ENCODE measurements at regions not wholly inside any gene's neighbourhood (a gene's known extent, or its start where the extent isn't known, plus 50 kb on each side); places are given as distances from the start of the nearest gene placed in this dataset.

DNA sequence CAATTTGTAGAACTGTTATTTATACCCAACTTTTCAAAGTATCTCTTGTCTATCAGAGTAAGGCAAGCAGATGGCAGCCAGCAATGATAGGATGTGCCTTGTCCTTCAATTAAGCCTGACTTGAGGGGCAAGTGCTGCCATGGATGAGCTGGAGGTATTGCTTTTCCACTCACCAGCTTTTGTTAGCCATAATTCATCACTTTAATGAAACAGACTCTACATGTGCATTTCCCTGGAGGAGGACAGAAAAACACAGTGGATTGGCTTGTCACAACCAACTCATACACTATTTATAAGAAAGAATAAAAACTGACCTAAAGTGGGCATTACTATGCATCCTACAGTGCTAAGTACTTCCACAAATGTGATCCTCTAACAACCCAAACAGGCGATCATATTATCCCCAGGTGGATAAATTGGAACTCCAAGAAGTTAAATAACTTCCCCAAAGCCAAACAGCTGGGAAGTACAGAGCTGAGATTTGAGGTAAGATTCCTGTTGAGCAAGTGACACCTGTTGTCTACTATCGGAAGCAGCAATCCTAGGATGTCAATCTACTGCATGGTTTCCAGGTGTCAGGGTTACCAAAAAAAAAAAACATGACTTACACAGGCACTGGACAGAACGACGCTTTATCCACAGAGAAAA, 73.9 kb upstream of the NRSN1 start:
- no peak overlapping the region for H3K27ac Mint-ChIP-seq (ENCODE audit: low read depth, unreplicated experiment)
- POLR2A ChIA-PET: no interaction called here

DNA sequence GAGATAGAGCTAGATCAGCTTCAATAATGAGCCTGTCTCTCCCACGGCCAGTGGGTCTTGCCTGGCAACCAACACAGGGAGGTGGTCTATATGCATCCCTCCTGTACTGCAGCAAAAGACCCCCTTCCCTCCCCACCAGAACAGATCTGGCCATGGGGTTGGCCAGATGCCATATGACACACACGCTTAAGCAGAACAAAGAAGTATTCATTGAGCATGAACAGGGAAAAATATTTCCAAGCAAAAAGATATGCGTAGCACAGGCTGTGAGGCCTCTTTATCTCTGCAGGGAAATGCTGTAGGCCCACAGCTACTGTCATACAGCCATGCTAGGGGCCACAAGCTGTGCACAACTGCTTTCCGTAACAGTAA, 73.4 kb upstream of the NRSN1 start:
- no TSS peak for BruUV-seq (replicated peaks)
- H3K9me3 Mint-ChIP-seq (ENCODE audit: unreplicated experiment): no peaks in the 10 kb centered on the region
- ChIA-PET CTCF (no interaction called here), POLR2A (interaction anchor here (1.0 kb wide), 1 partner anchor 8 kb away, joined by 4 read pairs; no protein-coding TSS in a partner anchor)
- H3K4me3 Mint-ChIP-seq (ENCODE audit: unreplicated experiment): no peak overlapping the region
- H3K27ac Mint-ChIP-seq (ENCODE audit: low read depth, unreplicated experiment): no peak overlapping the region
- H3K27me3 Mint-ChIP-seq (ENCODE audit: insufficient read depth, unreplicated experiment): peaks cover 16% of the 10 kb centered on the region
- TF ChIP-seq, protein P1, sequence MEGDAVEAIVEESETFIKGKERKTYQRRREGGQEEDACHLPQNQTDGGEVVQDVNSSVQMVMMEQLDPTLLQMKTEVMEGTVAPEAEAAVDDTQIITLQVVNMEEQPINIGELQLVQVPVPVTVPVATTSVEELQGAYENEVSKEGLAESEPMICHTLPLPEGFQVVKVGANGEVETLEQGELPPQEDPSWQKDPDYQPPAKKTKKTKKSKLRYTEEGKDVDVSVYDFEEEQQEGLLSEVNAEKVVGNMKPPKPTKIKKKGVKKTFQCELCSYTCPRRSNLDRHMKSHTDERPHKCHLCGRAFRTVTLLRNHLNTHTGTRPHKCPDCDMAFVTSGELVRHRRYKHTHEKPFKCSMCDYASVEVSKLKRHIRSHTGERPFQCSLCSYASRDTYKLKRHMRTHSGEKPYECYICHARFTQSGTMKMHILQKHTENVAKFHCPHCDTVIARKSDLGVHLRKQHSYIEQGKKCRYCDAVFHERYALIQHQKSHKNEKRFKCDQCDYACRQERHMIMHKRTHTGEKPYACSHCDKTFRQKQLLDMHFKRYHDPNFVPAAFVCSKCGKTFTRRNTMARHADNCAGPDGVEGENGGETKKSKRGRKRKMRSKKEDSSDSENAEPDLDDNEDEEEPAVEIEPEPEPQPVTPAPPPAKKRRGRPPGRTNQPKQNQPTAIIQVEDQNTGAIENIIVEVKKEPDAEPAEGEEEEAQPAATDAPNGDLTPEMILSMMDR (IDR thresholded peaks at IDR 0.05; ENCODE audit: unreplicated experiment): no peak
- DNase-seq (ENCODE audit: unreplicated experiment): no peak
- no peaks in the 10 kb centered on the region for H3K36me3 Mint-ChIP-seq (ENCODE audit: insufficient read depth, unreplicated experiment)
- H3K4me1 Mint-ChIP-seq (ENCODE audit: insufficient read depth, unreplicated experiment): no peaks in the 10 kb centered on the region
- intact Hi-C loops (cut with micrococcal nuclease): no loop called here

More for the DNA sequence above, 73.9 kb upstream of the NRSN1 start:
- DNase-seq (ENCODE audit: unreplicated experiment): no peak
- Mint-ChIP-seq H3K27me3 (ENCODE audit: insufficient read depth, unreplicated experiment) (peaks cover 16% of the 10 kb centered on the region), H3K4me3 (ENCODE audit: unreplicated experiment) (no peak overlapping the region), H3K4me1 (ENCODE audit: insufficient read depth, unreplicated experiment) (no peaks in the 10 kb centered on the region), H3K36me3 (ENCODE audit: insufficient read depth, unreplicated experiment) (no peaks in the 10 kb centered on the region), H3K9me3 (ENCODE audit: unreplicated experiment) (no peaks in the 10 kb centered on the region)
- TF ChIP-seq, protein P1 (IDR thresholded peaks at IDR 0.05; ENCODE audit: unreplicated experiment): no peak
- intact Hi-C loops (cut with micrococcal nuclease): no loop called here
- CTCF ChIA-PET: no interaction called here
- no TSS peak for BruUV-seq (replicated peaks)

DNA sequence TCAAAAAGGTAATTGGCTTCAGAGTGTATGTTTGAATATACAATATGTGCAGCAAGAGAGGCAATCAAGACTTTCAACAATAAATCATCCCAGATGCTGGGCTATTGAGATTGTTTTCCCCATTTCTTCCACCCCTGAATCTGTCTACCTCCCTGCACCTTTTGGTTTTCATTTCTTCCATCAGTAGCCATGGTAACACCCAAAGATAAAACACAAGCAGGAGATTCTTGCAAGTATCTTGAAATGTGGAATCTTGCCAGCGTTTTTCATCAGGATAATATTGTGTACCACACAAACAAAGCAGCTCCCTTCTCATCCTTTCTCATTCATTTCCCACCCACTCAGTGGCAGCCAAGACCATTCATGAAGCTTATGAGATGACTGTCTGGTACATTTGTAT, 73.0 kb upstream of the NRSN1 start:
- ChIA-PET POLR2A (interaction anchor here (1.0 kb wide), 1 partner anchor 9 kb away, joined by 4 read pairs; no protein-coding TSS in a partner anchor), CTCF (interaction anchor here (1.8 kb wide), 1 partner anchor 10 kb away, joined by 4 read pairs; no protein-coding TSS in a partner anchor)
- no peak overlapping the region for H3K4me3 Mint-ChIP-seq (ENCODE audit: unreplicated experiment)
- intact Hi-C loops (cut with micrococcal nuclease): no loop called here
- no TSS peak for BruUV-seq (replicated peaks)
- H3K27me3 Mint-ChIP-seq (ENCODE audit: insufficient read depth, unreplicated experiment): peaks cover 16% of the 10 kb centered on the region
- H3K9me3 Mint-ChIP-seq (ENCODE audit: unreplicated experiment): no peaks in the 10 kb centered on the region
- no peaks in the 10 kb centered on the region for H3K36me3 Mint-ChIP-seq (ENCODE audit: insufficient read depth, unreplicated experiment)
- no peaks in the 10 kb centered on the region for H3K4me1 Mint-ChIP-seq (ENCODE audit: insufficient read depth, unreplicated experiment)
- no peak for DNase-seq (ENCODE audit: unreplicated experiment)
- H3K27ac Mint-ChIP-seq (ENCODE audit: low read depth, unreplicated experiment): no peak overlapping the region
- TF ChIP-seq, protein P1 (IDR thresholded peaks at IDR 0.05; ENCODE audit: unreplicated experiment): no peak

DNA sequence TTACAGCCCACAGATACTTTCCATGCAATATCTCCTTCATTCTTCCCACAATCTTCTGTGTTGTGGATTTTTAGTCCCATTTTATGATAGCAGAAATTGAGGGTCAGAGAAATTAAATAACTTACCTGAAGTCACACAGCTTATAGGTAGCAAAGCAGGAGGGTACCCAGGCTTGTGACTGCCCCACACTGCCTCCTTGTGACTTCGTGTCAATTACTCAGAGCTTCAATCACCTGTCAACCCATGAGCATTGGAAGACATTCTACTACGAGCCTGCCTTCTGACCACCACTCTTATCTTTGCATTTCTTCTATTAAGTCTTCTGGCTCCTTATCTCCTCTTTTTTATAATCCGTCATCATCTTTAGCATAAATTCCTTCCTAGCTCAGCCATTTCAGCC, 71.6 kb upstream of the NRSN1 start:
- H3K36me3 Mint-ChIP-seq (ENCODE audit: insufficient read depth, unreplicated experiment): no peaks in the 10 kb centered on the region
- intact Hi-C loops (cut with micrococcal nuclease): no loop called here
- H3K4me1 Mint-ChIP-seq (ENCODE audit: insufficient read depth, unreplicated experiment): no peaks in the 10 kb centered on the region
- no peaks in the 10 kb centered on the region for H3K9me3 Mint-ChIP-seq (ENCODE audit: unreplicated experiment)
- ChIA-PET CTCF (interaction anchor here (0.6 to 1.8 kb wide), 2 partner anchors 9 to 412 kb away, joined by 3 to 4 read pairs; no protein-coding TSS in a partner anchor), POLR2A (no interaction called here)
- no peak overlapping the region for H3K4me3 Mint-ChIP-seq (ENCODE audit: unreplicated experiment)
- no TSS peak for BruUV-seq (replicated peaks)
- no peak overlapping the region for H3K27ac Mint-ChIP-seq (ENCODE audit: low read depth, unreplicated experiment)
- peaks cover 2% of the 10 kb centered on the region for H3K27me3 Mint-ChIP-seq (ENCODE audit: insufficient read depth, unreplicated experiment)
- peak; percentile 8 for DNase-seq (ENCODE audit: unreplicated experiment)
- TF ChIP-seq, protein P1 (IDR thresholded peaks at IDR 0.05; ENCODE audit: unreplicated experiment): no peak
